ENCODE measurements at regions not wholly inside any gene's neighbourhood (a gene's known extent, or its start where the extent isn't known, plus 50 kb on each side); places are given as distances from the start of the nearest gene placed in this dataset.

GRCh38 chr14:59081720-59082119 lies 106.7 kb upstream of the DAAM1 start:
- TF ChIP-seq CTCF (IDR thresholded peaks at IDR 0.05) (no peak), REST (IDR thresholded peaks at IDR 0.05; ENCODE audit: low read depth, low read length) (no peak)
